Ishikawa (cell line): ENCODE measurements at regions not wholly inside any gene's neighbourhood (a gene's known extent, or its start where the extent isn't known, plus 50 kb on each side); places are given as distances from the start of the nearest gene placed in this dataset.

Experiments used
- CEBPB ChIP-seq: IDR thresholded peaks from 2 replicates; pipeline ENCODE4 v1.6.1; 2012
- CREB1 ChIP-seq: IDR thresholded peaks from 2 replicates; pipeline ENCODE4 v1.6.1; 2012; ENCODE audit warnings: low read depth
- EP300 ChIP-seq: IDR thresholded peaks from 2 replicates; pipeline ENCODE4 v1.6.1; 2012; ENCODE audit warnings: borderline replicate concordance
- FOXM1 ChIP-seq: IDR thresholded peaks from 2 replicates; pipeline ENCODE4 v1.6.1; 2012; ENCODE audit warnings: low read depth, borderline replicate concordance
- MAX ChIP-seq: IDR thresholded peaks from 2 replicates; pipeline ENCODE4 v1.6.1; 2012
- RAD21 ChIP-seq: IDR thresholded peaks from 2 replicates; pipeline ENCODE4 v1.6.1; 2012; ENCODE audit warnings: low read depth
- TAF1 ChIP-seq: IDR thresholded peaks from 2 replicates; pipeline ENCODE4 v1.6.1; 2012; ENCODE audit warnings: low read depth, mild to moderate bottlenecking
- TCF12 ChIP-seq: IDR thresholded peaks from 2 replicates; pipeline ENCODE4 v1.6.1; 2012; ENCODE audit warnings: low read depth
- USF1 ChIP-seq: IDR thresholded peaks from 2 replicates; pipeline ENCODE4 v1.6.1; 2012
- ZBTB7A ChIP-seq: IDR thresholded peaks from 2 replicates; pipeline ENCODE4 v1.6.1; 2012; ENCODE audit warnings: low read depth
- TF ChIP-seq, protein P1 (sequence below): IDR thresholded peaks from 2 replicates; pipeline ENCODE4 v1.6.1; 2012; ENCODE audit warnings: low read depth, mild to moderate bottlenecking

- TF ChIP-seq FOXM1 (no peak), RAD21 (no peak), TCF12 (no peak), USF1 (no peak), CEBPB (no peak), EP300 (no peak), MAX (no peak), TAF1 (no peak), CREB1 (no peak), ZBTB7A (no peak)
- TF ChIP-seq, protein P1, sequence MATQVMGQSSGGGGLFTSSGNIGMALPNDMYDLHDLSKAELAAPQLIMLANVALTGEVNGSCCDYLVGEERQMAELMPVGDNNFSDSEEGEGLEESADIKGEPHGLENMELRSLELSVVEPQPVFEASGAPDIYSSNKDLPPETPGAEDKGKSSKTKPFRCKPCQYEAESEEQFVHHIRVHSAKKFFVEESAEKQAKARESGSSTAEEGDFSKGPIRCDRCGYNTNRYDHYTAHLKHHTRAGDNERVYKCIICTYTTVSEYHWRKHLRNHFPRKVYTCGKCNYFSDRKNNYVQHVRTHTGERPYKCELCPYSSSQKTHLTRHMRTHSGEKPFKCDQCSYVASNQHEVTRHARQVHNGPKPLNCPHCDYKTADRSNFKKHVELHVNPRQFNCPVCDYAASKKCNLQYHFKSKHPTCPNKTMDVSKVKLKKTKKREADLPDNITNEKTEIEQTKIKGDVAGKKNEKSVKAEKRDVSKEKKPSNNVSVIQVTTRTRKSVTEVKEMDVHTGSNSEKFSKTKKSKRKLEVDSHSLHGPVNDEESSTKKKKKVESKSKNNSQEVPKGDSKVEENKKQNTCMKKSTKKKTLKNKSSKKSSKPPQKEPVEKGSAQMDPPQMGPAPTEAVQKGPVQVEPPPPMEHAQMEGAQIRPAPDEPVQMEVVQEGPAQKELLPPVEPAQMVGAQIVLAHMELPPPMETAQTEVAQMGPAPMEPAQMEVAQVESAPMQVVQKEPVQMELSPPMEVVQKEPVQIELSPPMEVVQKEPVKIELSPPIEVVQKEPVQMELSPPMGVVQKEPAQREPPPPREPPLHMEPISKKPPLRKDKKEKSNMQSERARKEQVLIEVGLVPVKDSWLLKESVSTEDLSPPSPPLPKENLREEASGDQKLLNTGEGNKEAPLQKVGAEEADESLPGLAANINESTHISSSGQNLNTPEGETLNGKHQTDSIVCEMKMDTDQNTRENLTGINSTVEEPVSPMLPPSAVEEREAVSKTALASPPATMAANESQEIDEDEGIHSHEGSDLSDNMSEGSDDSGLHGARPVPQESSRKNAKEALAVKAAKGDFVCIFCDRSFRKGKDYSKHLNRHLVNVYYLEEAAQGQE, result no peak
These were observed 154.2 kb downstream of the TM9SF2 start for GRCh38 chr13:99655351-99656091.
